ENCODE measurements at regions not wholly inside any gene's neighbourhood (a gene's known extent, or its start where the extent isn't known, plus 50 kb on each side); places are given as distances from the start of the nearest gene placed in this dataset.

DNA sequence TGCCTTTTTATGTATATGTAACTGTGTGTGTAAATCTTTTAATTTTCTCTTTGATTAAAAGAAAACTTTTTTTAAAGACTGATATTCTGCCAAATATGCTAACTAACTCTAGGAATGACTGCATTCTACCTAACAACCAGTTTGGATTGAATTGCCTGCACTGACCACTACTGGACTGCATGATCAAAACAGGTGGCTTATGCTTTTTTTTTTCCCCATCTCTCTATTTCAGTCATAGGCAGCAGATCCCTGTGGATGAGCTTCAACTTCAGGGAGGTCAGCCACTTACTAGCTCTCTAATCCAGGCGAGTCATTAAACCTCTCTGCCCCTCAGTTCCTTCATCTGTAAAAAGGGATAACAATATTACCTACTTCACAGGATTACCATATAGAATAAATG is 138.6 kb upstream of the SERTAD2 start:
- POLR2A ChIA-PET, result interaction anchor here (1.5 to 1.6 kb wide), 2 partner anchors 12 to 39 kb away, joined by 3 to 7 read pairs; no protein-coding TSS in a partner anchor
- Mint-ChIP-seq H3K27me3 (ENCODE audit: insufficient read depth, unreplicated experiment) (no peaks in the 10 kb centered on the region), H3K9me3 (ENCODE audit: unreplicated experiment) (no peaks in the 10 kb centered on the region), H3K4me3 (ENCODE audit: unreplicated experiment) (no peak overlapping the region), H3K36me3 (ENCODE audit: insufficient read depth, unreplicated experiment) (no peaks in the 10 kb centered on the region), H3K4me1 (ENCODE audit: insufficient read depth, unreplicated experiment) (peaks cover 9% of the 10 kb centered on the region), H3K27ac (ENCODE audit: low read depth, unreplicated experiment) (no peak overlapping the region)
- no peak for DNase-seq (ENCODE audit: unreplicated experiment)
- TF ChIP-seq, protein P1, sequence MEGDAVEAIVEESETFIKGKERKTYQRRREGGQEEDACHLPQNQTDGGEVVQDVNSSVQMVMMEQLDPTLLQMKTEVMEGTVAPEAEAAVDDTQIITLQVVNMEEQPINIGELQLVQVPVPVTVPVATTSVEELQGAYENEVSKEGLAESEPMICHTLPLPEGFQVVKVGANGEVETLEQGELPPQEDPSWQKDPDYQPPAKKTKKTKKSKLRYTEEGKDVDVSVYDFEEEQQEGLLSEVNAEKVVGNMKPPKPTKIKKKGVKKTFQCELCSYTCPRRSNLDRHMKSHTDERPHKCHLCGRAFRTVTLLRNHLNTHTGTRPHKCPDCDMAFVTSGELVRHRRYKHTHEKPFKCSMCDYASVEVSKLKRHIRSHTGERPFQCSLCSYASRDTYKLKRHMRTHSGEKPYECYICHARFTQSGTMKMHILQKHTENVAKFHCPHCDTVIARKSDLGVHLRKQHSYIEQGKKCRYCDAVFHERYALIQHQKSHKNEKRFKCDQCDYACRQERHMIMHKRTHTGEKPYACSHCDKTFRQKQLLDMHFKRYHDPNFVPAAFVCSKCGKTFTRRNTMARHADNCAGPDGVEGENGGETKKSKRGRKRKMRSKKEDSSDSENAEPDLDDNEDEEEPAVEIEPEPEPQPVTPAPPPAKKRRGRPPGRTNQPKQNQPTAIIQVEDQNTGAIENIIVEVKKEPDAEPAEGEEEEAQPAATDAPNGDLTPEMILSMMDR (IDR thresholded peaks at IDR 0.05; ENCODE audit: unreplicated experiment), result no peak
- CTCF ChIA-PET, result interaction anchor here (0.5 to 1.5 kb wide), 7 partner anchors 9 to 206 kb away, joined by 3 to 7 read pairs (median 3); no protein-coding TSS in a partner anchor
- no TSS peak for BruUV-seq (replicated peaks)
- intact Hi-C loops (cut with micrococcal nuclease), result no loop called here

DNA sequence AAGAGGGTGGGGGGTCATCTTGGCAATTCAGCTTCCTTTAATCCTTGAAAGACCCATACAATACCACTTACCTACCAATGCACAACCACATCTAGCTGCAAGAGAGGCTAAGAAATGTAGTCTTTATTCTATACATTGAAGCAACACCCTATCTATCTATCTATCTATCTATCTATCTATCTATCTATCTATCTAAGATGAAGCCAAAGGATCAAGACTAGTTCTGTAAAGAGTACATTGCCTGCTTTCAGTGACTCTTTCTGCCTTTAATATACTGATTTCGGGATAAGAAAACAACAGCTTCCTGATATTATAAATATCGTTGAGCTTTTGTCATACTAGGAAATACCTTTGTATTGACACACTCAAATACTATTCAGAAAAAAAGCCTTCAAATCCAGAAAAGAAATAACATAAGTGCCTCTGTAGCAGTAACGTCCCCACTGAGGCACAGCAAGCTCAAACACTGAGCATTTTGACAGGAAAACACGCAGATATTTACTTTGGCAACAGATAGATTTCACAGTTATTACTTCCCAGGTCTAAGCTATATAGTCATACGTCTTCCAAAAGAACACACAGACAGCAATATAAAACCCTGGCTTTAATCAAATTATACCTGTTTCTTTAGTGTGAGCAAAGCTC is 139.4 kb upstream of the SERTAD2 start:
- H3K4me3 Mint-ChIP-seq (ENCODE audit: unreplicated experiment), result no peak overlapping the region
- ChIA-PET CTCF (interaction anchor here (0.5 to 1.5 kb wide), 7 partner anchors 9 to 639 kb away, joined by 3 to 7 read pairs (median 3); partner anchors contain the start of gene SPRED2), POLR2A (interaction anchor here (0.6 to 1.6 kb wide), 4 partner anchors 13 to 71 kb away, joined by 3 to 7 read pairs (median 6); no protein-coding TSS in a partner anchor)
- intact Hi-C loops (cut with micrococcal nuclease), result no loop called here
- no peaks in the 10 kb centered on the region for H3K27me3 Mint-ChIP-seq (ENCODE audit: insufficient read depth, unreplicated experiment)
- no peaks in the 10 kb centered on the region for H3K36me3 Mint-ChIP-seq (ENCODE audit: insufficient read depth, unreplicated experiment)
- H3K27ac Mint-ChIP-seq (ENCODE audit: low read depth, unreplicated experiment), result no peak overlapping the region
- TF ChIP-seq, protein P1 (IDR thresholded peaks at IDR 0.05; ENCODE audit: unreplicated experiment), result no peak
- BruUV-seq (replicated peaks), result no TSS peak
- peaks cover 14% of the 10 kb centered on the region for H3K4me1 Mint-ChIP-seq (ENCODE audit: insufficient read depth, unreplicated experiment)
- peak; percentile 17 for DNase-seq (ENCODE audit: unreplicated experiment)
- no peaks in the 10 kb centered on the region for H3K9me3 Mint-ChIP-seq (ENCODE audit: unreplicated experiment)

DNA sequence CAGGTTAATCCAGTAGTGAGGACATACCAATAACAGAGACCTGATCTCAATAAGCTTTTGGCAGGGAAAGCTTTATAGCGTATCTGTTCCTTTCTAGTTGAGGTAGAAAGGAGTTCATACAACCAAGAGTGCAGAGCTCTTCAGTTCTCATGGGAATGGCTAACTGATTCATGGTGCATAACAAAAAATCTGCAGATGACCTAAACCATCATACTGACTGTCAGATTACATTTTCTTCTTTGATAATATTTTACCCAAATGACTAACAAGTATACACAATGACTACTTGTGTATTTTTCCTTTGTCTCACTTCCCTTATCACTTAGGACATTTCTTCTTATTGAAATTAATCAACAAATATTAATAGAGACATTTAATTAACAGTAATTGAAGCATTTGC is 140.0 kb upstream of the SERTAD2 start:
- ChIA-PET POLR2A (interaction anchor here (0.6 to 1.6 kb wide), 4 partner anchors 14 to 71 kb away, joined by 3 to 7 read pairs (median 6); no protein-coding TSS in a partner anchor), CTCF (interaction anchor here (0.8 to 1.5 kb wide), 5 partner anchors 8 to 66 kb away, joined by 3 to 7 read pairs (median 3); no protein-coding TSS in a partner anchor)
- Mint-ChIP-seq H3K9me3 (ENCODE audit: unreplicated experiment) (no peaks in the 10 kb centered on the region), H3K4me3 (ENCODE audit: unreplicated experiment) (no peak overlapping the region), H3K27ac (ENCODE audit: low read depth, unreplicated experiment) (no peak overlapping the region), H3K27me3 (ENCODE audit: insufficient read depth, unreplicated experiment) (no peaks in the 10 kb centered on the region), H3K36me3 (ENCODE audit: insufficient read depth, unreplicated experiment) (no peaks in the 10 kb centered on the region), H3K4me1 (ENCODE audit: insufficient read depth, unreplicated experiment) (peaks cover 19% of the 10 kb centered on the region)
- no peak for DNase-seq (ENCODE audit: unreplicated experiment)
- intact Hi-C loops (cut with micrococcal nuclease), result no loop called here
- BruUV-seq (replicated peaks), result no TSS peak
- TF ChIP-seq, protein P1 (IDR thresholded peaks at IDR 0.05; ENCODE audit: unreplicated experiment), result no peak

DNA sequence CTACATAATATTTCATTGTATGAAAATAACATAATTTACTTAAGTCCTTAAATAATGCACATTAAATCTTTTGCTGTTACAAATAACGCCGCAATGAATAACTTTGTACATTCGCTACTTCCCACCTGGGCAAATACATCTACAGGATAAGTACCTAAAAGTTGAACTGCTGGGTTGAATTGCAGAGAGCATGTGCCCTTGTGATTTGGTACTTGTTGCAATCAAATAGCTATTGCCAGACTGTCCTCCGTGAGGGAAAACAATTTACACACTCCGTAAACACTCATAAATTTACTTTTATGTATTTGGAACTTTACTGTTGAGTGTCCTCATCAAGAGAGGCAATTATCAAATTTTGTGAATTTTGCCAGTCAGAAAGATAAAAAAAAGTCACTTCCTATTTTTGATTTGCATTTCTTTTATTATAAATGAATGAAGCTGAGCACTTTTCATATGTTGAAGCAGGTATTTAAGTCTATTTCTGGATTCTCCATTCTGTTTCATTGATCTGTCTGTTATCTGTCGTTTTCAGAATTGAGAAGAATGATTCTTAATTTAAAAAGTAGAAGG is 140.8 kb upstream of the SERTAD2 start:
- TF ChIP-seq, protein P1 (IDR thresholded peaks at IDR 0.05; ENCODE audit: unreplicated experiment), result no peak
- Mint-ChIP-seq H3K4me1 (ENCODE audit: insufficient read depth, unreplicated experiment) (peaks cover 19% of the 10 kb centered on the region), H3K36me3 (ENCODE audit: insufficient read depth, unreplicated experiment) (no peaks in the 10 kb centered on the region), H3K27ac (ENCODE audit: low read depth, unreplicated experiment) (no peak overlapping the region), H3K4me3 (ENCODE audit: unreplicated experiment) (no peak overlapping the region), H3K27me3 (ENCODE audit: insufficient read depth, unreplicated experiment) (no peaks in the 10 kb centered on the region), H3K9me3 (ENCODE audit: unreplicated experiment) (no peaks in the 10 kb centered on the region)
- BruUV-seq (replicated peaks), result no TSS peak
- ChIA-PET CTCF (no interaction called here), POLR2A (no interaction called here)
- intact Hi-C loops (cut with micrococcal nuclease), result no loop called here
- DNase-seq (ENCODE audit: unreplicated experiment), result no peak
